ENCODE measurements at regions not wholly inside any gene's neighbourhood (a gene's known extent, or its start where the extent isn't known, plus 50 kb on each side); places are given as distances from the start of the nearest gene placed in this dataset.
"Not testable (repeated sequence)": the region's sequence is repeated elsewhere in the genome, so short reads cannot be mapped to it uniquely, and the experiment has no call there.

GRCh38 chr15:62413786-62414185 lies 248.7 kb upstream of the C2CD4B start:
- no peak for DNase-seq

GRCh38 chr15:62415498-62415897 lies 250.4 kb upstream of the C2CD4B start:
- DNase-seq, result no peak

- no peak for DNase-seq
These were observed 251.4 kb upstream of the C2CD4B start for GRCh38 chr15:62416526-62416925.

- no peak for DNase-seq
These were observed 252.4 kb upstream of the C2CD4B start for GRCh38 chr15:62417439-62417838.

- not testable (repeated sequence) for DNase-seq
These were observed 253.4 kb upstream of the C2CD4B start for GRCh38 chr15:62418496-62418895.

- DNase-seq, result no peak
These were observed 254.1 kb upstream of the C2CD4B start for GRCh38 chr15:62419192-62419591.

GRCh38 chr15:62420371-62420770 lies 255.3 kb upstream of the C2CD4B start:
- not testable (repeated sequence) for DNase-seq

GRCh38 chr15:62421289-62421688 lies 256.2 kb upstream of the C2CD4B start:
- DNase-seq, result no peak

- no peak for DNase-seq
These were observed 261.4 kb upstream of the C2CD4B start for GRCh38 chr15:62426387-62426956.

- no peak for DNase-seq
These were observed 263.2 kb upstream of the C2CD4B start for GRCh38 chr15:62428259-62428658.

GRCh38 chr15:62428851-62429598 lies 263.9 kb upstream of the C2CD4B start:
- no peak for DNase-seq

GRCh38 chr15:62430056-62430455 lies 265.0 kb upstream of the C2CD4B start:
- DNase-seq, result no peak

- DNase-seq, result no peak
These were observed 265.5 kb upstream of the C2CD4B start for GRCh38 chr15:62430552-62430951.

GRCh38 chr15:62431008-62431797 lies 266.1 kb upstream of the C2CD4B start:
- DNase-seq, result no peak

GRCh38 chr15:62431817-62432216 lies 266.7 kb upstream of the C2CD4B start:
- DNase-seq, result no peak

- DNase-seq, result no peak
These were observed 267.8 kb upstream of the C2CD4B start for GRCh38 chr15:62432702-62433398.

- DNase-seq, result no peak
These were observed 271.1 kb upstream of the C2CD4B start for GRCh38 chr15:62436235-62436634.

GRCh38 chr15:62437753-62438152 lies 272.7 kb upstream of the C2CD4B start:
- DNase-seq, result no peak

- DNase-seq, result no peak
These were observed 274.5 kb upstream of the C2CD4B start for GRCh38 chr15:62439543-62440016.

- DNase-seq, result no peak
These were observed 275.4 kb upstream of the C2CD4B start for GRCh38 chr15:62440362-62441105.

GRCh38 chr15:62444104-62445022 lies 279.3 kb upstream of the C2CD4B start:
- DNase-seq, result no peak

Measured in CD4-positive, alpha-beta T cell treated with Interleukin-21 for 1 hour (primary cell).